Small intestine (tissue), 7 donors: ENCODE measurements at regions not wholly inside any gene's neighbourhood (a gene's known extent, or its start where the extent isn't known, plus 50 kb on each side); places are given as distances from the start of the nearest gene placed in this dataset.

Source experiments
- DNase-seq, 2 donors: peaks; one replicate each; pipeline versions ENCODE4 v3.0.0 to v3.0.0-alpha.2; 2013
- FAIRE-seq: peaks from 2 replicates; lab custom pipeline; 2012; peaks lifted over from hg19 to GRCh38; lab: Jason Lieb, UNC
- H3K27ac ChIP-seq, 3 donors: one replicate each; pipeline ENCODE4 v1.5.1; 2013; ENCODE audit warnings: low read length in 2 of 3, mild to moderate bottlenecking in 2 of 3, control low read depth in 1 of 3, inconsistent platforms in 1 of 3, low read depth in 1 of 3, moderate library complexity in 1 of 3
- H3K27me3 ChIP-seq, 3 donors: one replicate each; pipeline ENCODE4 v1.6.1; 2013; ENCODE audit warnings: low read length in 3 of 3, inconsistent platforms in 1 of 3; ENCODE audit not compliant: control insufficient read depth in 3 of 3, insufficient read depth in 3 of 3
- H3K36me3 ChIP-seq, 3 donors: one replicate each; pipeline ENCODE4 v1.6.1; 2013; ENCODE audit warnings: low read length in 3 of 3, inconsistent platforms in 1 of 3, low read depth in 1 of 3, mild to moderate bottlenecking in 1 of 3, moderate library complexity in 1 of 3; ENCODE audit not compliant: control insufficient read depth in 3 of 3, insufficient read depth in 2 of 3
- H3K4me1 ChIP-seq, 3 donors: one replicate each; pipeline ENCODE4 v1.6.1; 2013; ENCODE audit warnings: low read length in 2 of 3, inconsistent platforms in 1 of 3, low read depth in 1 of 3, mild to moderate bottlenecking in 1 of 3, moderate library complexity in 1 of 3; ENCODE audit not compliant: control insufficient read depth in 3 of 3, insufficient read depth in 2 of 3
- H3K4me3 ChIP-seq, 3 donors: one replicate each; pipeline ENCODE4 v1.5.1; 2013; ENCODE audit warnings: low read length in 3 of 3, control low read depth in 1 of 3, inconsistent platforms in 1 of 3, low read depth in 1 of 3, mild to moderate bottlenecking in 1 of 3, moderate library complexity in 1 of 3
- H3K9me3 ChIP-seq, 2 donors: one replicate each; pipeline ENCODE4 v1.6.1; 2013; ENCODE audit warnings: low read depth in 1 of 2, low read length in 1 of 2; ENCODE audit not compliant: control insufficient read depth in 2 of 2, insufficient read depth in 1 of 2
- WGBS, 3 donors: extraction: QIAGEN DNeasy Blood & Tissue Kit; methylation state at CpG; one replicate each; pipeline ENCODE4 v1.1.7; 2013; 5-methylcytosine and 5-hydroxymethylcytosine counted together
- donor health status: healthy with polysubstance abuse.
- donor health status: control.
- donor health status: control.
- donor health status: Bipolar disorder and iron deficiency.
- donor health status: healthy.

DNA sequence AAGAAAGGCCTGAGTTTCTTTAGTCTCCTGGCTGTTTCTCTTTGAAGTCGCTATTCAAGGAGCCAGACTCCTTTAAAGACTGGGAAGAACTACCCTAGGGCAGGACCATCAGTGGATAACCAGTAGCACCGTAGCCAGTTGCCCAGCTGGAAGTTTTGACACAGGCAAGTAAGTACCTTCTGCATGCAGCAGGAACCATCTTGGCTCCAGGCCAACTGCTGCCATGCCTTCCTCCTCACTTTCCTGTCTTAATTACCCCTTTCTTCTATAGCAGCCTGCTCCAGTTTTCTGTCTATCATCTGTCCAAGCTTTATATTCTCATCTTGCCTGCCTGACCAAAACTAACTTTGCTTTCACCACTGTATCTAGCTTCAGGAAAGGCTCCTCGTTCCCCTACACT, 149.7 kb upstream of the SV2C start:
- H3K4me3 ChIP-seq = no peak overlapping the region
- no peaks in the 10 kb centered on the region for H3K4me1 ChIP-seq
- H3K27me3 ChIP-seq = peaks cover 0 to 2% (median 0%) of the 10 kb centered on the region in 3 donors
- FAIRE-seq = no peak
- DNase-seq = no peak
- H3K27ac ChIP-seq = no peak overlapping the region
- H3K36me3 ChIP-seq = no peaks in the 10 kb centered on the region
- 34 to 46% (median 35%) methylated on average over 3 of the region's 3 CpGs for WGBS, 3 donors
- no peaks in the 10 kb centered on the region for H3K9me3 ChIP-seq

DNA sequence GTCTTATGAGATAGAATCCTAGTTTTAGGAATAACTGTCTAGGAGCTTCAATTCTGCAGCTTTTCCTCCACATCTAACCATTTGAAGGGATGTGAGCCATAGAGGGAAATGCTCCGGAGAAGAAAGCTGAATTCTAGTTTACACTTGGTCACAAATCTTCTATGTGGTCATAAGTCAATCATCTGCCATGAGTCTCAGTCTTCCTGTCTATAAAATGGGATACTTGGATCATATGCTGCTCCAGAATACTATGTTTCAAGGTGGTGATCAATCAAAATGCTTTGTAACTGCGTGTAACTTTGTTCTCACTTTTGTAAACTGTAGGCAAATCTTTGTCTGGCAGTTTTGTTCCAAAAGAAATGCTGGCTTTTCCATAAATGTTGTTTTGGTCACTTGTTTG, 152.0 kb upstream of the SV2C start:
- DNase-seq (no peak), FAIRE-seq (no peak)
- Histone ChIP-seq H3K36me3 (no peaks in the 10 kb centered on the region), H3K4me1 (no peaks in the 10 kb centered on the region), H3K4me3 (no peak overlapping the region), H3K9me3 (no peaks in the 10 kb centered on the region), H3K27me3 (peaks cover 0 to 2% (median 0%) of the 10 kb centered on the region in 3 donors), H3K27ac (no peak overlapping the region)
- 84% methylated on average over 2 of the region's 2 CpGs for WGBS, 3 donors

DNA sequence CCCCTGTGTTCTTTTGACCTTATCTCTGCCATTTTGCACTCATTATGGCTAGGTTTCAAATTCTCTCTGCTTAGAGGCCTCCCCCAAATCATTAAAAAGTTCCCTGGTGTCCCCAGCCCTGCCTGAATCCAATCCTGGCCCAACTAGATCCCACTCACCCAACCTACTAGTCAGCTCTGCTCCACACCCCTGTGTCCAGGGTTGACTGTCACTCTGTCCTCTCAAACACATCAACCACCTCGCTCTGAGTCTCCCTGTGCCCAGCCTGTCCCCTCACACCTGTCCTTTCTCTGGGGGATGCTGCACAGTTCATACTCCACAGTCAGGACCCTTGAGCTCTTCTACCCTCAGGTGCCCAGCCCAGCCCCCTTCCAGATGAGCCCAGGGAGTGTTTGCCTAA, 154.2 kb upstream of the SV2C start:
- WGBS, 3 donors = 53 to 68% (median 53%) methylated on average over 1 of the region's 1 CpG

DNA sequence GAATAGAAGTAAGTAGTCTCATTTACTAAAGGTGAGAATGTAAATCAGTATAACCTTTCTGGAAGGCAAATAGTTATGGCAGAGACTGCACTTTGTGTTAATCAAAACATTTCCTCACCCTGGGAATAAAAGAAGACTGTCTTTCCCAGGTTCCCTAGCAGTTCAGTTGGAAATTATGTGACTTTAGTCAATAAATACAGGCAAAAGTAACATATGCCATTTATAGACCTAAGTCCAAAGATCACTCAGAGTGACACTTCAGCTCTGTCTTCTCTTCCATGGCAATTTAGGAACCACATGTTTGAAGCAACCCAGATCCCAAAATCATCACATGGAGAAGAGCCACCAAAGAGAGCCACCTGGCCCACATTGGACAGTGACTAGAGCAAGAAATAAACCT, 160.7 kb upstream of the SV2C start:
- no peaks in the 10 kb centered on the region for H3K36me3 ChIP-seq
- DNase-seq = no peak
- H3K27me3 ChIP-seq = peaks cover 0 to 2% (median 0%) of the 10 kb centered on the region in 3 donors
- no peak overlapping the region for H3K27ac ChIP-seq
- no peaks in the 10 kb centered on the region for H3K4me1 ChIP-seq
- no peaks in the 10 kb centered on the region for H3K9me3 ChIP-seq
- FAIRE-seq = no peak
- no peak overlapping the region for H3K4me3 ChIP-seq

More for the DNA sequence above, 154.2 kb upstream of the SV2C start:
- Histone ChIP-seq H3K4me3 (no peak overlapping the region), H3K27me3 (peaks cover 0 to 2% (median 0%) of the 10 kb centered on the region in 3 donors), H3K36me3 (no peaks in the 10 kb centered on the region), H3K27ac (no peak overlapping the region), H3K4me1 (no peaks in the 10 kb centered on the region), H3K9me3 (no peaks in the 10 kb centered on the region)
- FAIRE-seq = no peak
- no peak for DNase-seq

DNA sequence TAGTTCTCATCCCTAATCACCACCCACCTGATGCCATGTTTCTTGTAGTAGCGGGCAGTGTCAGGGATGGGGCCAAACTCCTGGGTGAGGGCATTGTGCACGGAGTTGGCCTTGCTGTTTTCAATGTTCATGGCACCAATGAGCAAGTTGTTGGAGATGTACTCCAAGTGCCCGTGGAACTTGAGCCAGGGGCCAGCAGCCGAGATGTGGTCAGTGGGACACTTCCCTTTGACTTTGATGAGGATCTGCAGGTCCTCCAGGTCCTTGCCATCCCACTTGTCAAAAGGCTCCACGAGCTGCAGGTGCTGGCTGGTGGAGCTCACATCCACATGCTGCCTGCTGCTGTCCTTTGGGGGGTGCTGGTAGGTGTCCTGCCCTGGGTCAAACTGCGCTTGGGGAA, 162.2 kb upstream of the SV2C start:
- no peaks in the 10 kb centered on the region for H3K4me1 ChIP-seq
- H3K36me3 ChIP-seq = no peaks in the 10 kb centered on the region
- no peak overlapping the region for H3K27ac ChIP-seq
- H3K4me3 ChIP-seq = no peak overlapping the region
- H3K27me3 ChIP-seq = peaks cover 0 to 2% (median 0%) of the 10 kb centered on the region in 3 donors
- FAIRE-seq (no peak), DNase-seq (no peak)
- H3K9me3 ChIP-seq = no peaks in the 10 kb centered on the region
- WGBS, 3 donors = 85 to 90% (median 87%) methylated on average over 6 of the region's 6 CpGs

DNA sequence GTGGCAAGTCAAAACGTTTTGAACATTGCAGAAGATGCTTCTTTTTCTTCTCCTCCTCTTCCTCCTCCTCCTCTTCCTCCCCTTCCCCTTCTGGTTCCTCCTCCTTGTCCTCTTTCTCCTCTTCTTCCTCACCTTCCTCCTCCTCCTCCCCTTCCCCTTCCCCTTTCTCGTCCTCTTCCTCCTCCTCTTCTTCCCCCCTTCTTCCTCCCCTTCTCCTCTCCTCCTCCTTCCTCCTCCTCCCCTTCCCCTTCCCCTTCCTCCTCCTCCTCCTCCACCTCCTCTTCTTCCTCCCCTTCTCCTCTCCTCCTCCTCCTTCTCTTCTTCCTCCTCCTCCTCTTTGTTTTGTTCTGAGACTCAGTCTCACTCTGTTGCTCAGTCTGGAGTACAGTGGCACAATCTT, 167.0 kb upstream of the SV2C start:
- Histone ChIP-seq H3K4me3 (no peak overlapping the region), H3K4me1 (no peaks in the 10 kb centered on the region), H3K9me3 (no peaks in the 10 kb centered on the region), H3K36me3 (no peaks in the 10 kb centered on the region), H3K27me3 (no peaks in the 10 kb centered on the region), H3K27ac (no peak overlapping the region)
- DNase-seq (no peak), FAIRE-seq (no peak)
- 23 to 39% (median 34%) methylated on average over 2 of the region's 2 CpGs for WGBS, 3 donors

DNA sequence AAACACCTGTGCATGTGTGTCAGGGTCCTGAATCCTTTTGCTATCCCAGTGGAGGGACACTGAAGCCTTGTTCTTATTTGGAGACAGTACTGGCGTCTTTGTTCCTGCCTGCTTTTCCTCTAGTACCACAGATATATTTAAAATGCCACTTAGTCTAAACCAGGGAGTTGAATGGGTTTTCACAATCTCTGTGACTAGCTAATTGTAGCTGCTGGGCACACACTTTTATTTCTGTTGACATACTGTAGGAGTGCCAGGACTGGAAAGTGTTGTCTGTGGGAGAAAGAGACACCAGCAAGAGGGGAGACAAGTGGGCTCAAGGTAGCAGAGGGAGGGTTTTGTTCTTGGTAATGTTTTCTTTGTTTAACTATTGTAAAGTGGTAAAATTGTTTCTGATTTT, 174.0 kb upstream of the SV2C start:
- H3K4me3 ChIP-seq = no peak overlapping the region
- peaks cover 0 to 2% (median 0%) of the 10 kb centered on the region in 3 donors for H3K27me3 ChIP-seq
- DNase-seq (no peak), FAIRE-seq (no peak)
- no peaks in the 10 kb centered on the region for H3K36me3 ChIP-seq
- H3K9me3 ChIP-seq = no peaks in the 10 kb centered on the region
- H3K4me1 ChIP-seq = no peaks in the 10 kb centered on the region
- H3K27ac ChIP-seq = no peak overlapping the region
- 78 to 83% (median 80%) methylated on average over 1 of the region's 1 CpG for WGBS, 3 donors

DNA sequence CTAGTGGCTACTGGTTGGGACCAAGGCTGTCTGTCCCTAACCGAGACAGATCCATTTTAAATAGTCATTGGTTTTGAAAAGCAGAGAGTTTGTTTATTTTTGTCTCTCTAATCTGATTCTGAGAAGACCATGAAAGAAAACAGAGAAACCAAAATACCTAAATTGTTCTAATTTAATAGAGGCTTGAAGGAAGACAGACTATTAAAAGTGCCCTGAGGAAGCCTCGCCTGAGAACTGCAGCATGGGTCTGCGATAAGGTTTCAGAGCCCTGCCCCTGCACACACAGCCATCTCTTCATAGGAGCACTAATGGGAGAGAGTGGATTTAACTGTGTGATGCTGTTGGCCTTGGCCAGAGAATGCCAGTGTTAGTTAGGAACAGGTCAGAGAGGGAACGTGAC, 175.5 kb upstream of the SV2C start:
- 75 to 79% (median 76%) methylated on average over 4 of the region's 4 CpGs for WGBS, 3 donors
- H3K27ac ChIP-seq = no peak overlapping the region
- FAIRE-seq = no peak
- H3K27me3 ChIP-seq = peaks cover 0 to 2% (median 0%) of the 10 kb centered on the region in 3 donors
- no peaks in the 10 kb centered on the region for H3K36me3 ChIP-seq
- no peaks in the 10 kb centered on the region for H3K4me1 ChIP-seq
- DNase-seq = no peak
- H3K9me3 ChIP-seq = no peaks in the 10 kb centered on the region
- no peak overlapping the region for H3K4me3 ChIP-seq

DNA sequence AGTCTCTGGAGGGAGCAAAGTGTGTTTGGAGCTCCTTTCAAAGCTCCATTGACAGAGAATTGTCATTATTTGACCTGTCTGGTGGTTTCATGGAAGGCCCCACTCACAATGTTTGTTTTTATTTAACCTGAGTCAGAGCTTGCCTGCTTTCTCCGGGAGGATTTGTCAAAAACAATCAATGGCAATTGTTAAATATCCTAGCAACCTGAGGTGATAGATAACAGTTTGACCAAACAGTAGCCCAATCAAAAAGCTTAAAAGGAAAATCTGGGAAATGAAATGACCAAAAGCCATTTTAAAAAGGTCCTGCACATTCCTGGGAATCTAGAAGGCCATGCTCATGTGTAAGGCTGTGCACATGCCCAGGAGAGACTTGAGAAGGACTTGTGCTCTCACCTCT, 177.2 kb upstream of the POC5 start:
- FAIRE-seq (no peak), DNase-seq (no peak)
- no peak overlapping the region for H3K4me3 ChIP-seq
- H3K36me3 ChIP-seq = no peaks in the 10 kb centered on the region
- H3K27ac ChIP-seq = no peak overlapping the region
- 14 to 46% (median 27%) methylated on average over 1 of the region's 1 CpG for WGBS, 3 donors
- peaks cover 0 to 2% (median 0%) of the 10 kb centered on the region in 3 donors for H3K27me3 ChIP-seq
- H3K4me1 ChIP-seq = no peaks in the 10 kb centered on the region
- no peaks in the 10 kb centered on the region for H3K9me3 ChIP-seq
